ENCODE measurements at regions not wholly inside any gene's neighbourhood (a gene's known extent, or its start where the extent isn't known, plus 50 kb on each side); places are given as distances from the start of the nearest gene placed in this dataset.
"Not testable (repeated sequence)": the region's sequence is repeated elsewhere in the genome, so short reads cannot be mapped to it uniquely, and the experiment has no call there.

- DNase-seq (ENCODE audit: low read depth, low spot score): not testable (repeated sequence)
These were observed 51.1 kb downstream of the NBPF8 start for GRCh38 chr1:120465900-120466299.

GRCh38 chr1:120477663-120478062, 62.8 kb downstream of the NBPF8 start:
- not testable (repeated sequence) for DNase-seq (ENCODE audit: low read depth, low spot score)

- not testable (repeated sequence) for DNase-seq (ENCODE audit: low read depth, low spot score)
These were observed 63.6 kb downstream of the NBPF8 start for GRCh38 chr1:120478400-120478799.

- DNase-seq (ENCODE audit: low read depth, low spot score): not testable (repeated sequence)
These were observed 72.7 kb downstream of the NBPF8 start for GRCh38 chr1:120487542-120487941.

GRCh38 chr1:120489217-120489616, 74.4 kb downstream of the NBPF8 start:
- DNase-seq (ENCODE audit: low read depth, low spot score): not testable (repeated sequence)

- DNase-seq (ENCODE audit: low read depth, low spot score): not testable (repeated sequence)
These were observed 82.3 kb downstream of the NBPF8 start for GRCh38 chr1:120497145-120497544.

- not testable (repeated sequence) for DNase-seq (ENCODE audit: low read depth, low spot score)
These were observed 88.4 kb downstream of the NBPF8 start for GRCh38 chr1:120503284-120503683.

- DNase-seq (ENCODE audit: low read depth, low spot score): not testable (repeated sequence)
These were observed 91.5 kb downstream of the NBPF8 start for GRCh38 chr1:120506352-120506751.

- not testable (repeated sequence) for DNase-seq (ENCODE audit: low read depth, low spot score)
These were observed 93.5 kb downstream of the NBPF8 start for GRCh38 chr1:120508351-120508750.

GRCh38 chr1:120509258-120509657, 94.4 kb downstream of the NBPF8 start:
- not testable (repeated sequence) for DNase-seq (ENCODE audit: low read depth, low spot score)

- DNase-seq (ENCODE audit: low read depth, low spot score): not testable (repeated sequence)
These were observed 98.3 kb downstream of the NBPF8 start for GRCh38 chr1:120513099-120513498.

GRCh38 chr1:120513531-120513930, 98.7 kb downstream of the NBPF8 start:
- not testable (repeated sequence) for DNase-seq (ENCODE audit: low read depth, low spot score)

- DNase-seq (ENCODE audit: low read depth, low spot score): not testable (repeated sequence)
These were observed 104.4 kb downstream of the NBPF8 start for GRCh38 chr1:120519196-120519595.

GRCh38 chr1:120524416-120524815, 109.6 kb downstream of the NBPF8 start:
- DNase-seq (ENCODE audit: low read depth, low spot score): not testable (repeated sequence)

GRCh38 chr1:120525386-120525785, 110.6 kb downstream of the NBPF8 start:
- DNase-seq (ENCODE audit: low read depth, low spot score): not testable (repeated sequence)

- not testable (repeated sequence) for DNase-seq (ENCODE audit: low read depth, low spot score)
These were observed 114.7 kb downstream of the NBPF8 start for GRCh38 chr1:120529475-120530089.

- DNase-seq (ENCODE audit: low read depth, low spot score): not testable (repeated sequence)
These were observed 116.6 kb downstream of the NBPF8 start for GRCh38 chr1:120531455-120531854.

- not testable (repeated sequence) for DNase-seq (ENCODE audit: low read depth, low spot score)
These were observed 119.7 kb downstream of the NBPF8 start for GRCh38 chr1:120534361-120535047.

- not testable (repeated sequence) for DNase-seq (ENCODE audit: low read depth, low spot score)
These were observed 120.2 kb downstream of the NBPF8 start for GRCh38 chr1:120535052-120535451.

GRCh38 chr1:120541394-120541793, 126.6 kb downstream of the NBPF8 start:
- DNase-seq (ENCODE audit: low read depth, low spot score): not testable (repeated sequence)

GRCh38 chr1:120542365-120542764, 127.5 kb downstream of the NBPF8 start:
- DNase-seq (ENCODE audit: low read depth, low spot score): not testable (repeated sequence)

GRCh38 chr1:120542940-120543339, 128.1 kb downstream of the NBPF8 start:
- not testable (repeated sequence) for DNase-seq (ENCODE audit: low read depth, low spot score)

- peak; percentile 80 for DNase-seq (ENCODE audit: low read depth, low spot score)
These were observed 129.6 kb downstream of the NBPF8 start for GRCh38 chr1:120544434-120544833.

Measured in activated naive CD8-positive, alpha-beta T cell treated with anti-CD3 and anti-CD28 coated beads, Interleukin-2, amount 50 U/mL, for 16 hours (primary cell).